Keratinocyte (primary cell): ENCODE measurements at regions not wholly inside any gene's neighbourhood (a gene's known extent, or its start where the extent isn't known, plus 50 kb on each side); places are given as distances from the start of the nearest gene placed in this dataset.

Source experiments
- DNase-seq: peaks from one replicate; pipeline ENCODE4 v3.0.0-alpha.2; 2011; ENCODE audit warnings: low read depth, missing footprints, low spot score
- FAIRE-seq: peaks from 2 replicates; lab custom pipeline; 2011; peaks lifted over from hg19 to GRCh38; lab: Jason Lieb, UNC
- H2AFZ ChIP-seq: 2 replicates; pipeline ENCODE4 v1.6.0; 2012; ENCODE audit warnings: low read length, control low read depth, inconsistent platforms; ENCODE audit not compliant: control insufficient read depth
- H3K27ac ChIP-seq: 2 replicates; pipeline ENCODE4 v1.5.1; 2011; ENCODE audit warnings: low read length; ENCODE audit not compliant: control insufficient read depth, insufficient read depth
- H3K27me3 ChIP-seq: 3 replicates; pipeline ENCODE4 v1.6.0; 2011; ENCODE audit warnings: low read length; ENCODE audit not compliant: control insufficient read depth, insufficient read depth; ENCODE audit errors: extremely low read depth
- H3K36me3 ChIP-seq, 2 experiments: 2 replicates in 1 of 2; 3 replicates in 1 of 2; pipeline ENCODE4 v1.5.1; 2011; ENCODE audit warnings: low read length in 2 of 2, mild to moderate bottlenecking in 1 of 2; ENCODE audit not compliant: control insufficient read depth in 2 of 2, insufficient read depth in 2 of 2; ENCODE audit errors: extremely low read depth in 1 of 2
- H3K4me1 ChIP-seq: 3 replicates; pipeline ENCODE4 v1.5.1; 2011; ENCODE audit warnings: low read length; ENCODE audit not compliant: control insufficient read depth, insufficient read depth; ENCODE audit errors: extremely low read depth
- H3K4me2 ChIP-seq: 3 replicates; pipeline ENCODE4 v1.6.0; 2011; ENCODE audit warnings: low read depth, low read length; ENCODE audit not compliant: control insufficient read depth, insufficient read depth; ENCODE audit errors: extremely low read depth
- H3K4me3 ChIP-seq, 3 experiments: fragments of 200-600 bp in 1 of 3; sonication (generic) in 1 of 3; 2 replicates in 2 of 3; 3 replicates in 1 of 3; pipeline ENCODE4 v1.5.1; 2011 to 2016; ENCODE audit warnings: low read length in 3 of 3, mild to moderate bottlenecking in 3 of 3, control low read depth in 2 of 3, inconsistent platforms in 1 of 3, low read depth in 1 of 3, mixed read lengths in 1 of 3, mixed run types in 1 of 3, moderate library complexity in 1 of 3; ENCODE audit not compliant: control insufficient read depth in 2 of 3, insufficient read depth in 2 of 3; ENCODE audit errors: extremely low read depth in 1 of 3
- H3K79me2 ChIP-seq: 2 replicates; pipeline ENCODE4 v1.6.0; 2012; ENCODE audit warnings: low read length; ENCODE audit not compliant: control insufficient read depth, insufficient read depth
- H3K9ac ChIP-seq: 3 replicates; pipeline ENCODE4 v1.6.0; 2011; ENCODE audit warnings: low read length; ENCODE audit not compliant: control insufficient read depth, insufficient read depth; ENCODE audit errors: extremely low read depth
- H3K9me1 ChIP-seq: 3 replicates; pipeline ENCODE4 v1.6.0; 2011; ENCODE audit warnings: low read length; ENCODE audit not compliant: control insufficient read depth, insufficient read depth; ENCODE audit errors: extremely low read depth
- H3K9me3 ChIP-seq: 2 replicates; pipeline ENCODE4 v1.5.1; 2012; ENCODE audit warnings: low read depth, low read length; ENCODE audit not compliant: control insufficient read depth
- H4K20me1 ChIP-seq: 3 replicates; pipeline ENCODE4 v1.6.0; 2011; ENCODE audit warnings: low read length; ENCODE audit not compliant: control insufficient read depth, insufficient read depth; ENCODE audit errors: extremely low read depth
- CTCF ChIP-seq, 3 experiments: IDR thresholded peaks in 1 of 3; conservative IDR thresholded peaks in 1 of 3; optimal IDR thresholded peaks in 1 of 3; 2 replicates in 2 of 3; 3 replicates in 1 of 3; pipeline versions ENCODE3 to v1.5.1; 2011; ENCODE audit warnings: low read length in 3 of 3, mild to moderate bottlenecking in 3 of 3, moderate library complexity in 2 of 3, control low read depth in 1 of 3, inconsistent platforms in 1 of 3; ENCODE audit not compliant: insufficient read depth in 2 of 3; ENCODE audit errors: extremely low read depth in 1 of 3
- EZH2 ChIP-seq: IDR thresholded peaks from one replicate; pipeline ENCODE4 v1.6.1; 2012; ENCODE audit warnings: inconsistent platforms, mild to moderate bottlenecking, low read length, moderate library complexity
- dilution Hi-C: fragments of 300-500 bp; cut with MboI; formaldehyde crosslinking; loops from one replicate; pipeline ENCODE4 v1.7.0; 2020; ENCODE audit warnings: low sequenced_read_pairs; ENCODE audit not compliant: extremely low pct_ligation_motif_present

GRCh38 chr1:195765099-195765498, 843.1 kb downstream of the KCNT2 start:
- TF ChIP-seq EZH2 (no peak), CTCF (optimal IDR thresholded peaks at IDR 0.05 in 1 of 3, IDR thresholded peaks at IDR 0.05 in 1 of 3, conservative IDR thresholded peaks at IDR 0.05 in 1 of 3; ENCODE audit: extremely low read depth in 1 of 3, insufficient read depth in 2 of 3, low read length in 3 of 3) (no peak)
- H3K27ac ChIP-seq, result no peak overlapping the region
- no peak overlapping the region for H2AFZ ChIP-seq
- no peaks in the 10 kb centered on the region for H3K9me1 ChIP-seq
- no peaks in the 10 kb centered on the region for H3K36me3 ChIP-seq
- no peaks in the 10 kb centered on the region for H4K20me1 ChIP-seq
- H3K4me1 ChIP-seq, result no peaks in the 10 kb centered on the region
- no peak overlapping the region for H3K4me2 ChIP-seq
- H3K4me3 ChIP-seq, result no peak overlapping the region
- dilution Hi-C loops, result no loop called here
- no peak overlapping the region for H3K9ac ChIP-seq
- no peaks in the 10 kb centered on the region for H3K79me2 ChIP-seq
- DNase-seq (no peak), FAIRE-seq (no peak)
- no peaks in the 10 kb centered on the region for H3K9me3 ChIP-seq
- no peaks in the 10 kb centered on the region for H3K27me3 ChIP-seq

- H2AFZ ChIP-seq, result peak overlapping the region; percentile 37
- H3K9me1 ChIP-seq, result no peaks in the 10 kb centered on the region
- no peak for DNase-seq
Observed at GRCh38 chr1:195763907-195764374, 844.3 kb downstream of the KCNT2 start.

More at GRCh38 chr1:195763907-195764374, 844.3 kb downstream of the KCNT2 start:
- dilution Hi-C loops, result no loop called here
- Histone ChIP-seq H3K36me3 (no peaks in the 10 kb centered on the region), H3K4me3 (no peak overlapping the region), H3K9me3 (no peaks in the 10 kb centered on the region), H3K79me2 (no peaks in the 10 kb centered on the region), H3K27ac (no peak overlapping the region), H3K9ac (no peak overlapping the region), H3K27me3 (no peaks in the 10 kb centered on the region), H3K4me2 (no peak overlapping the region), H3K4me1 (no peaks in the 10 kb centered on the region), H4K20me1 (no peaks in the 10 kb centered on the region)
- FAIRE-seq, result no peak
- TF ChIP-seq EZH2 (no peak), CTCF (optimal IDR thresholded peaks at IDR 0.05 in 1 of 3, IDR thresholded peaks at IDR 0.05 in 1 of 3, conservative IDR thresholded peaks at IDR 0.05 in 1 of 3; ENCODE audit: extremely low read depth in 1 of 3, insufficient read depth in 2 of 3, low read length in 3 of 3) (no peak)
